H9 (cell line): ENCODE measurements at regions not wholly inside any gene's neighbourhood (a gene's known extent, or its start where the extent isn't known, plus 50 kb on each side); places are given as distances from the start of the nearest gene placed in this dataset.

Experiments
- DNase-seq: peaks from one replicate; pipeline ENCODE4 v3.0.0-alpha.2; 2017
- H2AFZ ChIP-seq: one replicate; pipeline ENCODE4 v1.6.1; 2013; ENCODE audit warnings: mild to moderate bottlenecking, low read length, control low read depth, moderate library complexity
- H2AK5ac ChIP-seq: 2 replicates; pipeline ENCODE4 v1.6.1; 2013; ENCODE audit warnings: low read length, control low read depth, mixed read lengths; ENCODE audit not compliant: insufficient read length
- H2BK120ac ChIP-seq: one replicate; pipeline ENCODE4 v1.6.1; 2013; ENCODE audit warnings: low read depth, mild to moderate bottlenecking, low read length, control low read depth, inconsistent platforms; ENCODE audit not compliant: poor library complexity, severe bottlenecking
- H2BK12ac ChIP-seq: 2 replicates; pipeline ENCODE4 v1.6.1; 2013; ENCODE audit warnings: low read length, control low read depth, mixed read lengths, low read depth; ENCODE audit not compliant: insufficient read length
- H2BK15ac ChIP-seq: 2 replicates; pipeline ENCODE4 v1.6.1; 2013; ENCODE audit warnings: low read depth, low read length, control low read depth
- H2BK20ac ChIP-seq: one replicate; pipeline ENCODE4 v1.6.1; 2013; ENCODE audit warnings: low read depth, mild to moderate bottlenecking, low read length, control low read depth, inconsistent platforms; ENCODE audit not compliant: poor library complexity, severe bottlenecking
- H2BK5ac ChIP-seq: 2 replicates; pipeline ENCODE4 v1.6.1; 2013; ENCODE audit warnings: low read length, control low read depth, mixed read lengths; ENCODE audit not compliant: insufficient read length
- H3K14ac ChIP-seq: 2 replicates; pipeline ENCODE4 v1.6.1; 2013; ENCODE audit warnings: low read length, control low read depth; ENCODE audit not compliant: insufficient read depth
- H3K18ac ChIP-seq: 2 replicates; pipeline ENCODE4 v1.6.1; 2013; ENCODE audit warnings: low read depth, mild to moderate bottlenecking, mixed read lengths, low read length, control low read depth; ENCODE audit not compliant: insufficient read length
- H3K23ac ChIP-seq: 2 replicates; pipeline ENCODE4 v1.6.1; 2013; ENCODE audit warnings: low read length, control low read depth, mixed read lengths, low read depth; ENCODE audit not compliant: insufficient read length
- H3K23me2 ChIP-seq: 2 replicates; pipeline ENCODE4 v1.6.1; 2013; ENCODE audit warnings: low read depth, mild to moderate bottlenecking, mixed read lengths, low read length, control low read depth; ENCODE audit not compliant: insufficient read length, poor library complexity, severe bottlenecking
- H3K27ac ChIP-seq: 2 replicates; pipeline ENCODE4 v1.5.1; 2013; ENCODE audit warnings: low read length, control low read depth, mixed read lengths, low read depth; ENCODE audit not compliant: insufficient read length
- H3K27me3 ChIP-seq: 2 replicates; pipeline ENCODE4 v1.6.1; 2013; ENCODE audit warnings: low read length, control low read depth, inconsistent platforms; ENCODE audit not compliant: insufficient read depth
- H3K4ac ChIP-seq: 2 replicates; pipeline ENCODE4 v1.6.1; 2013; ENCODE audit warnings: low read depth, mild to moderate bottlenecking, control low read depth, inconsistent platforms, low read length, moderate library complexity
- H3K4me1 ChIP-seq: 2 replicates; pipeline ENCODE4 v1.6.1; 2013; ENCODE audit warnings: low read length, control low read depth, inconsistent platforms; ENCODE audit not compliant: insufficient read depth
- H3K4me2 ChIP-seq: 2 replicates; pipeline ENCODE4 v1.6.1; 2013; ENCODE audit warnings: low read length, control low read depth, mixed read lengths; ENCODE audit not compliant: insufficient read length, insufficient read depth
- H3K56ac ChIP-seq: 2 replicates; pipeline ENCODE4 v1.6.1; 2013; ENCODE audit warnings: low read depth, mild to moderate bottlenecking, mixed read lengths, low read length, control low read depth; ENCODE audit not compliant: insufficient read length
- H3K79me1 ChIP-seq: 2 replicates; pipeline ENCODE4 v1.6.1; 2013; ENCODE audit warnings: low read depth, mild to moderate bottlenecking, moderate library complexity, low read length, control low read depth, inconsistent platforms; ENCODE audit not compliant: insufficient read depth, poor library complexity, severe bottlenecking
- H3K79me2 ChIP-seq: 2 replicates; pipeline ENCODE4 v1.6.1; 2013; ENCODE audit warnings: low read length, control low read depth, inconsistent platforms; ENCODE audit not compliant: insufficient read depth
- H3K9ac ChIP-seq: 2 replicates; pipeline ENCODE4 v1.6.1; 2013; ENCODE audit warnings: low read length, control low read depth, mixed read lengths; ENCODE audit not compliant: insufficient read length; ENCODE audit errors: extremely low read depth
- H3K9me3 ChIP-seq: one replicate; pipeline ENCODE4 v1.6.1; 2013; ENCODE audit warnings: low read depth, low read length, inconsistent platforms; ENCODE audit not compliant: control insufficient read depth
- H3T11ph ChIP-seq: one replicate; pipeline ENCODE4 v1.6.1; 2013; ENCODE audit warnings: mild to moderate bottlenecking, low read length, control low read depth, inconsistent platforms
- H4K20me1 ChIP-seq: one replicate; pipeline ENCODE4 v1.6.1; 2013; ENCODE audit not compliant: control insufficient read depth, insufficient read length, insufficient read depth
- H4K5ac ChIP-seq: 2 replicates; pipeline ENCODE4 v1.6.1; 2013; ENCODE audit warnings: low read depth, mild to moderate bottlenecking, mixed read lengths, low read length, control low read depth; ENCODE audit not compliant: insufficient read length
- H4K8ac ChIP-seq: replicated peaks from 2 replicates; pipeline ENCODE4 v1.6.1; 2013; ENCODE audit warnings: low read length, control low read depth, mixed read lengths, low read depth; ENCODE audit not compliant: insufficient read length
- H4K91ac ChIP-seq: 2 replicates; pipeline ENCODE4 v1.6.1; 2013; ENCODE audit warnings: low read depth, mild to moderate bottlenecking, moderate library complexity, mixed read lengths, low read length, control low read depth; ENCODE audit not compliant: insufficient read length
- H3K27ac Mint-ChIP-seq, 3 experiments: 2 replicates in 2 of 3; 3 replicates in 1 of 3; pipeline ENCODE4 v1.8.0; 2020 to 2021; ENCODE audit warnings: mixed read lengths in 3 of 3, mild to moderate bottlenecking in 1 of 3, moderate library complexity in 1 of 3
- H3K27me3 Mint-ChIP-seq: 2 replicates; pipeline ENCODE4 v1.8.0; 2021; ENCODE audit warnings: low read depth, mild to moderate bottlenecking, moderate library complexity, mixed read lengths
- H3K36me3 Mint-ChIP-seq, 3 experiments: 2 replicates in 2 of 3; 3 replicates in 1 of 3; pipeline ENCODE4 v1.8.0; 2020 to 2021; ENCODE audit warnings: low read depth in 3 of 3, mixed read lengths in 3 of 3; ENCODE audit not compliant: insufficient read depth in 1 of 3
- H3K4me1 Mint-ChIP-seq, 2 experiments: 2 replicates each; pipeline ENCODE4 v1.8.0; 2020; ENCODE audit warnings: mixed read lengths in 2 of 2
- H3K4me3 Mint-ChIP-seq, 2 experiments: 2 replicates in 1 of 2; 3 replicates in 1 of 2; pipeline ENCODE4 v1.8.0; 2020 to 2021; ENCODE audit warnings: mild to moderate bottlenecking in 2 of 2, mixed read lengths in 2 of 2, moderate library complexity in 1 of 2
- H3K9me3 Mint-ChIP-seq, 2 experiments: 2 replicates in 1 of 2; 3 replicates in 1 of 2; pipeline ENCODE4 v1.8.0; 2020; ENCODE audit warnings: mild to moderate bottlenecking in 2 of 2, mixed read lengths in 2 of 2, moderate library complexity in 1 of 2
- CTCF ChIP-seq: fragments of 200-600 bp; sonication (generic); conservative IDR thresholded peaks from 3 replicates; pipeline ENCODE4 v1.8.0; 2021; ENCODE audit warnings: antibody characterized with exemption, mild to moderate bottlenecking
- WGBS: extraction: QIAGEN DNeasy Blood & Tissue Kit; methylation state at CpG from one replicate; pipeline ENCODE4 v1.1.7; 2013; ENCODE audit warnings: missing lambda C conversion rate, low lambda C conversion rate, mixed read lengths; ENCODE audit not compliant: insufficient read length; ENCODE audit errors: extremely low coverage; 5-methylcytosine and 5-hydroxymethylcytosine counted together

- Histone ChIP-seq H2BK5ac (no peak overlapping the region), H3K79me2 (no peaks in the 10 kb centered on the region), H3K9ac (no peak overlapping the region), H4K91ac (no peak overlapping the region), H2BK12ac (no peak overlapping the region), H3K27ac (no peak overlapping the region), H3K9me3 (peaks cover 8% of the 10 kb centered on the region), H3K14ac (no peak overlapping the region), H2AK5ac (no peak overlapping the region), H2AFZ (no peak overlapping the region), H3K23me2 (no peaks in the 10 kb centered on the region), H3K18ac (no peak overlapping the region), H2BK20ac (no peak overlapping the region), H3K56ac (no peak overlapping the region), H2BK120ac (no peak overlapping the region), H3K27me3 (no peaks in the 10 kb centered on the region), H3T11ph (no peak overlapping the region), H3K4me2 (no peak overlapping the region), H3K4ac (no peak overlapping the region), H3K79me1 (no peaks in the 10 kb centered on the region), H4K5ac (no peak overlapping the region), H4K8ac (no peak overlapping the region), H2BK15ac (no peak overlapping the region), H3K4me1 (no peaks in the 10 kb centered on the region), H3K23ac (no peak overlapping the region), H4K20me1 (no peaks in the 10 kb centered on the region)
- no peak overlapping the region for H3K27ac Mint-ChIP-seq
- H3K4me1 Mint-ChIP-seq: no peaks in the 10 kb centered on the region
- H3K36me3 Mint-ChIP-seq: peaks cover 11 to 34% (median 13%) of the 10 kb centered on the region in 3 experiments
- no peak for TF ChIP-seq CTCF
- H3K27me3 Mint-ChIP-seq: peaks cover 2% of the 10 kb centered on the region; the same call in 1 of the 2 replicates
- no peak overlapping the region for H3K4me3 Mint-ChIP-seq
- no peak for DNase-seq
- WGBS: no CpG with 5 or more reads among the region's 2 CpGs
- peaks cover 30 to 32% of the 10 kb centered on the region in 2 experiments for H3K9me3 Mint-ChIP-seq
Observed at GRCh38 chr3:7820969-7821368, 680.7 kb upstream of the LMCD1 start.
